Fibroblast of gingiva (primary cell): ENCODE measurements at regions not wholly inside any gene's neighbourhood (a gene's known extent, or its start where the extent isn't known, plus 50 kb on each side); places are given as distances from the start of the nearest gene placed in this dataset.

Experiments
- DNase-seq: peaks from one replicate; pipeline ENCODE4 v3.0.0-alpha.2; 2011; ENCODE audit warnings: low read depth

GRCh38 chr6:109295109-109295773, 87.0 kb downstream of the CD164 start:
- DNase-seq, result no peak

GRCh38 chr6:109292983-109293586, 89.2 kb downstream of the CD164 start:
- no peak for DNase-seq

- no peak for DNase-seq
Observed at GRCh38 chr6:109292420-109292819, 89.8 kb downstream of the CD164 start.

- DNase-seq, result no peak
Observed at GRCh38 chr6:109291902-109292301, 90.4 kb downstream of the CD164 start.

GRCh38 chr6:109290143-109290931, 91.9 kb downstream of the CD164 start:
- no peak for DNase-seq

GRCh38 chr6:109285366-109285765, 96.9 kb downstream of the CD164 start:
- DNase-seq, result no peak

- DNase-seq, result no peak
Observed at GRCh38 chr6:109284675-109285074, 97.6 kb downstream of the CD164 start.

- no peak for DNase-seq
Observed at GRCh38 chr6:109282756-109283155, 99.5 kb downstream of the CD164 start.

GRCh38 chr6:109279628-109280027, 102.6 kb downstream of the CD164 start:
- no peak for DNase-seq

GRCh38 chr6:109271622-109272021, 110.6 kb downstream of the CD164 start:
- DNase-seq, result no peak

- DNase-seq, result no peak
Observed at GRCh38 chr6:109269953-109270517, 112.2 kb downstream of the CD164 start.

GRCh38 chr6:109269057-109269456, 113.2 kb downstream of the CD164 start:
- DNase-seq, result no peak

GRCh38 chr6:109265530-109265929, 116.7 kb downstream of the CD164 start:
- DNase-seq, result no peak

GRCh38 chr6:109263873-109264700, 118.2 kb downstream of the CD164 start:
- no peak for DNase-seq

GRCh38 chr6:109262261-109262660, 120.0 kb downstream of the CD164 start:
- DNase-seq, result no peak

GRCh38 chr6:109261811-109262210, 120.5 kb downstream of the CD164 start:
- no peak for DNase-seq

- no peak for DNase-seq
Observed at GRCh38 chr6:109260701-109261100, 121.6 kb downstream of the CD164 start.

GRCh38 chr6:109260126-109260525, 122.1 kb downstream of the CD164 start:
- DNase-seq, result no peak

GRCh38 chr6:109258129-109258528, 124.1 kb downstream of the CD164 start:
- DNase-seq, result no peak

- no peak for DNase-seq
Observed at GRCh38 chr6:109257494-109257893, 124.8 kb downstream of the CD164 start.

- no peak for DNase-seq
Observed at GRCh38 chr6:109255946-109256640, 126.2 kb downstream of the CD164 start.
